Muscle layer of colon (tissue), 2 donors: ENCODE measurements at regions not wholly inside any gene's neighbourhood (a gene's known extent, or its start where the extent isn't known, plus 50 kb on each side); places are given as distances from the start of the nearest gene placed in this dataset.

Experiments used
- H3K27ac ChIP-seq: one replicate; pipeline ENCODE4 v1.7.0; 2013; ENCODE audit warnings: low read depth, mild to moderate bottlenecking, low read length, moderate library complexity
- H3K27me3 ChIP-seq, 2 donors: one replicate each; pipeline ENCODE4 v1.7.0; 2013; ENCODE audit warnings: low read length in 2 of 2, mild to moderate bottlenecking in 2 of 2; ENCODE audit not compliant: insufficient read depth in 2 of 2, control insufficient read depth in 1 of 2
- H3K36me3 ChIP-seq: one replicate; pipeline ENCODE4 v1.7.0; 2013; ENCODE audit warnings: mild to moderate bottlenecking, low read length; ENCODE audit not compliant: insufficient read depth
- H3K4me1 ChIP-seq: one replicate; pipeline ENCODE4 v1.7.0; 2013; ENCODE audit warnings: mild to moderate bottlenecking, low read length; ENCODE audit not compliant: insufficient read depth
- H3K4me3 ChIP-seq, 2 donors: one replicate each; pipeline ENCODE4 v1.7.0; 2013; ENCODE audit warnings: low read length in 2 of 2, low read depth in 1 of 2, mild to moderate bottlenecking in 1 of 2, moderate library complexity in 1 of 2
- H3K9ac ChIP-seq: one replicate; pipeline ENCODE4 v1.7.0; 2013; ENCODE audit warnings: low read length
- H3K9me3 ChIP-seq: one replicate; pipeline ENCODE4 v1.7.0; 2013; ENCODE audit warnings: mild to moderate bottlenecking, low read length
- donor health status: abdominal sarcoma.
- donor health status: Adenocarcinoma of cecum.

DNA sequence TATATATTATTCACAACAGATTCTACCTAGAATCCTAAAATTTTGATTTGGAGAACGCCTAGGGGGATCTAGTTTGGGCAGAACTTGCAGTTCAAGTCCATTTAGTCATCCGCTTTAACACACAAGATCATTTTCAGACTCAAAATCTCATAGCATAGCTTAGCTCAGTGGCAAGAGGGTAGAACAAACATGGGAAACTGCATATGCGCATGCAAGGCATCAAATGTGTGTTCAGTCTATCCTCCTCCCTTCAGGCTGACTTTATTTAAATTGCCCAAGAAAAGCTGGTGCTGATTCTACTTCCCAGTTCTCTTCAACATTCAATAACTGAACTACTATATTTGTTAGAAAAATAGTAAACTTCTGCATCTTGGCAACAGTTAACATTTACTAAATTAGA lies 79.6 kb upstream of the NRXN1 start:
- Histone ChIP-seq H3K4me1 (no peaks in the 10 kb centered on the region), H3K27me3 (no peaks in the 10 kb centered on the region), H3K4me3 (no peak overlapping the region), H3K27ac (no peak overlapping the region), H3K9me3 (no peaks in the 10 kb centered on the region), H3K9ac (no peak overlapping the region), H3K36me3 (no peaks in the 10 kb centered on the region)

DNA sequence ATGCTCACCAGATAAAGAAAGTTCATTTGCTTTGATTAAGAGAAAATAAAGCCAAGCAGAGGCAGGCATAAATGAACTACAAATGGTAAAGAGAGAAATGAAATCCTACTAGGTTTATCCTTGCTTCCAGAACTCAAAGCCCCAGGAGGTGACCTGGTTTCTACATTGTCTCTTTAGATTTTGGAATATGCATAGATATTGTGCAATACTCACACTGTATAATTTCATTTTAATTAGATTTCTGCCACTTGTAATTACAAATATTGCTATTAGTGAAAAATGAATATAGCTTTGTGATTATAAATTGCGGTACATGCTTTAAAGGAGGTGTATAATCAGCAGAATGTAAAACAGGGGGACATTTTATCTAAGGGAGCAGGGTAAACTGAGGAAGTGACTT lies 76.9 kb upstream of the NRXN1 start:
- H3K27ac ChIP-seq, result no peak overlapping the region
- no peaks in the 10 kb centered on the region for H3K36me3 ChIP-seq
- H3K4me1 ChIP-seq, result no peaks in the 10 kb centered on the region
- H3K27me3 ChIP-seq, result no peaks in the 10 kb centered on the region
- no peak overlapping the region for H3K9ac ChIP-seq
- no peaks in the 10 kb centered on the region for H3K9me3 ChIP-seq
- H3K4me3 ChIP-seq, result no peak overlapping the region

DNA sequence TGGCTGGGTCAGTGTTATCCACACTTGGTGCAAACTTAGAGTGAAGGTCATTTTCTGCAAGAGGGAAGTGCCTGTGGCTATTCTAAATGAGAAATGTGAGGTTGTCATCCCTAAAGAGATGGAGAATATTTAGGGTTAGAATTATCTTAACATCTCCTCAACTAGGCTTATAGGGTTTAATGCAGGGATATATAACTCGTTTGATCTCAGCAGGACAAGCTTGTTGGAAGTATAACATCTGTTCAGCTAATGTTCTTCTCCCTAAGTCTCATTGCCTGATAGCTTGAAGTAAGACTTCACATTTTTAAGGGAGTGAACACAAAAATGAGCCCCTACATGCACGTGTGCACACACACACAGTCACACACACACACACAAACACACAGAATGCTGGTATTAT lies 75.9 kb upstream of the NRXN1 start:
- H3K36me3 ChIP-seq, result no peaks in the 10 kb centered on the region
- no peak overlapping the region for H3K27ac ChIP-seq
- H3K9me3 ChIP-seq, result no peaks in the 10 kb centered on the region
- no peaks in the 10 kb centered on the region for H3K27me3 ChIP-seq
- no peaks in the 10 kb centered on the region for H3K4me1 ChIP-seq
- no peak overlapping the region for H3K9ac ChIP-seq
- H3K4me3 ChIP-seq, result no peak overlapping the region

DNA sequence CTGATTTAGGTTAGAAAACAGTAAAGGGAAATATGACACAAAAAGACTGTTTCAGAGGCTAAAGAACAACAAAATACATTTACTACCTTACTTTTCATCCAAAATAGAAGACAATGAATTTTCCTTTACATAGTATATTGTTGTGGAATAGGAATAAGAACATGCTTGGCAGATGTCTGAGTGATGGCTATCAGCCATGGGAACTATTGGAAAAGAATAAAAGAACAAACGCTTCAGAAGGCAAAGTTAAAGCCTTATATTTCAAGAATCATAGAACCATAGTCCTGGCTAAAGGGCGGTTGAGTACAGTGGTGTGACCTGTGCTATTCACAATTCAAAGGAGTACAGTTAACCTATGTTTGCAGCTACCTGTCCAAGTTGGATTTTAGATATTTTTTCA lies 73.9 kb upstream of the NRXN1 start:
- H3K27me3 ChIP-seq, result no peaks in the 10 kb centered on the region
- no peak overlapping the region for H3K4me3 ChIP-seq
- H3K27ac ChIP-seq, result no peak overlapping the region

DNA sequence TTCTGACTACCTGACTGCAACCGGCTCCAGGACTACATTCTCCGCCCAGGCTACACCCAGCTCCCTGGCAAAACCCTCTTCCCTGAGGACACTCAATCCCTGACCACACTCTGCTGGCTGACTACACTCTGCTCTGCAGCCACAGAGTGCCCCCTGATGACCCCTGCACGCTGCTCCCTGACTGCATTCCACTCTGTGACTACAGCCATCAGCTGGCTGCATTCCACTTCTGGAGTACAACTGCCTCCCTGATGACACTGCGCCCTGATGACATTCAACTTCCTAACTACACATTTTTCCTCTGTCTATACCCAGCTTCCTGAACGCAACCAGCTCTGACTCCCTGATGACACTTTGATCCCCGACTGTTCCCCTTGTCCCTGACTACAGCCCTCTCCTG lies 71.3 kb upstream of the NRXN1 start:
- Histone ChIP-seq H3K9me3 (no peaks in the 10 kb centered on the region), H3K36me3 (no peaks in the 10 kb centered on the region), H3K4me1 (no peaks in the 10 kb centered on the region), H3K4me3 (no peak overlapping the region), H3K27me3 (no peaks in the 10 kb centered on the region), H3K27ac (no peak overlapping the region), H3K9ac (no peak overlapping the region)

More for the DNA sequence above, 73.9 kb upstream of the NRXN1 start:
- no peaks in the 10 kb centered on the region for H3K4me1 ChIP-seq
- no peaks in the 10 kb centered on the region for H3K36me3 ChIP-seq
- no peak overlapping the region for H3K9ac ChIP-seq
- H3K9me3 ChIP-seq, result no peaks in the 10 kb centered on the region

DNA sequence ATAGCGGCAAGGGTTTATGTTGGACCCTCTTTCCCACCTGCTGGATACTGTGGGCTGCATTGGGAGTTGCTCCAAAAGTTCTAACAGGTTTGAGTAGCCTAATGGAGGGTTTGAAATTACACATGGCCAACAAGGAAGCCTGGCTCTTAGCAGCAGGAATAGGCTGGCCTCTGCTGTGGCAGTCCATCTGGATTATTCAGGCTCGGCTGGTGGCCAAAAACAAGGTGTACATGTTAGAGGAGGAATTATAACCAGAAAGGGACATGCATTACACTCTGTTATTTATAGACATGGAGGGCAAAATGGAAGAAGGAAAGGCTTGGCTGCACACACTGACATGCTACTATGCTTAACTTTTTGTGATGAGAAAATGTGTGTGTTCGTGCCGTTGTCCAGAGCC lies 61.1 kb upstream of the NRXN1 start:
- H3K36me3 ChIP-seq, result no peaks in the 10 kb centered on the region
- no peak overlapping the region for H3K27ac ChIP-seq
- no peaks in the 10 kb centered on the region for H3K9me3 ChIP-seq
- no peaks in the 10 kb centered on the region for H3K4me1 ChIP-seq
- no peaks in the 10 kb centered on the region for H3K27me3 ChIP-seq
- H3K4me3 ChIP-seq, result no peak overlapping the region
- H3K9ac ChIP-seq, result no peak overlapping the region

DNA sequence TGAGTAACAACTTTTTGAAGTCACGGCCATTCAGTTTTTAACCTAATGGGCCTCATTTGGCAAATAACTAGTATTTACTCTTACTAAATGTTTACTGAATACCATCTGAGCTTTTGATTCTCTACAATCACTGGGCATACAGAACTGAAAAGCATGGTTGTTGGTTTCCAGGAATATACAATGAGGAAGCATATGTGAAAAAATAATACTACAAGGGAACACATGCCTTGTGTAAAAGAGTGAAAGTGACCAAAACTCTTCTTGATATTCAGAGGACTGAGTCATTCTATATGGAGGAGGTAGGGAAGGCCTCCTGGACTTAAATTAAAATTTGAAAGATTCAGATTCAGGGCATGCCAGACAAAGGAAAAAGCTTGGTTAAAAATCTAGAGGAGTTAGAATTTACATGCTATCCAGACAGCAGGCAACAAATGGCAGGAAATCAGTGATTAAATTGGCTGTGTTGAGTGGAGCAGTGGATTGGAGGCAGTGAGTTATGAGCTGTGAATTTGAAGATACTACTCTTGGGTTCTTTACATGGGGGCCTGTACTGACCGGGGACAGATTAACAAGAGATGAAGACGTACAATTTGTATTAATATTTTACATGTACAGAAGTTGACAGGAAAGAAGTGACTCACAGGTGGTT lies 53.6 kb upstream of the NRXN1 start:
- Histone ChIP-seq H3K27me3 (no peaks in the 10 kb centered on the region), H3K4me1 (no peaks in the 10 kb centered on the region), H3K4me3 (no peak overlapping the region), H3K36me3 (no peaks in the 10 kb centered on the region), H3K9me3 (no peaks in the 10 kb centered on the region), H3K27ac (no peak overlapping the region), H3K9ac (no peak overlapping the region)

DNA sequence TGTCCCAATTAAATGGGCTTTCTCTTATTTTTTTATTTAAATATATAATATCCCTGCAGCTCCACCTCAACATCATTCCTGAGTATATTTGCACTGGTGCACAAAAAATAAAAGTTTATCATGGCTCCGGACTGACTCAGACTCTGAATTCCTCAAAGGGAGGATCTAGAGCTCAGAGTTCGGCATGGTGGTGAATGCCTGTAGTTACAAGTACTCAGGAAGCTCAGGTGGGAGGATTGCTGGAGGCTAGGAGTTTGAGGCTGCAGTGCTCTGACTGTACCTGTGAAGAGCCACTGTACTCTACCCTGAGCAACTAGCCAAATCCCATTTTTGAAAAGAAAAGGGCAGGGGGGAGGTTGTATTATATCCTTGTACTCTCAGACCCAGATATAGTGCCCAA lies 52.8 kb upstream of the NRXN1 start:
- Histone ChIP-seq H3K9me3 (no peaks in the 10 kb centered on the region), H3K36me3 (no peaks in the 10 kb centered on the region), H3K4me1 (no peaks in the 10 kb centered on the region), H3K9ac (no peak overlapping the region), H3K27me3 (no peaks in the 10 kb centered on the region), H3K27ac (no peak overlapping the region), H3K4me3 (no peak overlapping the region)
